MM.1S (cell line): ENCODE measurements at regions not wholly inside any gene's neighbourhood (a gene's known extent, or its start where the extent isn't known, plus 50 kb on each side); places are given as distances from the start of the nearest gene placed in this dataset.

Source experiments
- CTCF ChIP-seq: fragments of 300-600 bp; sonication (generic); IDR thresholded peaks from 2 replicates; pipeline ENCODE4 v1.5.1; 2016; ENCODE audit warnings: antibody characterized with exemption, low read length, mixed read lengths
- EZH2 ChIP-seq: fragments of 300-600 bp; sonication (generic); optimal IDR thresholded peaks from 2 replicates; pipeline ENCODE3; 2017; ENCODE audit warnings: low read depth, mild to moderate bottlenecking, antibody characterized with exemption, low read length, mixed read lengths

DNA sequence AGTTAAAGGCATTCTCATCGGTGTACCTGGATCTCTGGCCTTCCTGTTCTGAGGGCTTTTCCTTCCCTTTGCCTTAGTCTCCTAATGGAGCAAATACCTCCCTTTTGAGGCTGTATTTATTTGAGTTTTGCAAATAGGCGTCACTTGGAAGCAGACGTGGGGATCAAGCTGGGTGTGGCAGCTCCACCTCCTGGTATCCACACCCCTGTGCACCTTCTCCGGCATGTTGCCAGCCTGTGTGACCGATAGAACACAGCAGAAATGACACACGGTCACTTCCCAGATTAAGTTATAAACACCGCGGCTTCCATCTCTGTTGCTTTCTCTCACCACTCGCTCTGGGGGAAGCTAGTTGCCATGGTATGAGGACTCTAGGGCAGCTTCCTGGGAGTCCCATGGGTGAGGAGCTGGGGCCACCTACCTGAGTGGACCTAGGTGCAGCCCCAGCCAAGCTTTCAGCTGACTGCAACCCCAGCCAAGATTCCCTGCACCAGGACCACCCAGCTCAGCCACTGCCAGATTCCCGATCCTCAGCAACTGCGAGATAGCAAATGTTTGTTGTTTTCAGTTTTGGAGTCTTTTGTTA is 214.4 kb upstream of the MVB12B start:
- no peak for TF ChIP-seq CTCF
- no peak for TF ChIP-seq EZH2
